ENCODE measurements at regions not wholly inside any gene's neighbourhood (a gene's known extent, or its start where the extent isn't known, plus 50 kb on each side); places are given as distances from the start of the nearest gene placed in this dataset.

DNA sequence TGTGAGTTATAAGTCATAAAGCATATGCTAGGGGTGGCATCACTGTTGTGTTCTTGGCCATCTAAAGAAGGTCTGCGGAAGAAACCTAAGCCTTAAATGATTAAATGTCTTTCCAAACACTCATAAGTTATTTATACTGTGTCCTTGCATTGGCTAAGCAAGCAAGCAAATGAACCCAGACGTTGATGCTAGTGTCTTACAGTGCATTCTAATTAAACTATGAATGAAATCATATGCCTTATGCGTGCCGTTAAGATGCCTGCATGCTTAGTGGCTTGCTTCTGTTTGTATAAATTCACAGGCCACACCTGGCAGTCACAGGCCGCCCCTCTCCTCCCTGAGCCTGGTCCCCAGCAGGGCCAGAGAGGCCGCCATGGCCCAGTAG is 49.9 kb downstream of the RIN2 start:
- DNase-seq = no peak

DNA sequence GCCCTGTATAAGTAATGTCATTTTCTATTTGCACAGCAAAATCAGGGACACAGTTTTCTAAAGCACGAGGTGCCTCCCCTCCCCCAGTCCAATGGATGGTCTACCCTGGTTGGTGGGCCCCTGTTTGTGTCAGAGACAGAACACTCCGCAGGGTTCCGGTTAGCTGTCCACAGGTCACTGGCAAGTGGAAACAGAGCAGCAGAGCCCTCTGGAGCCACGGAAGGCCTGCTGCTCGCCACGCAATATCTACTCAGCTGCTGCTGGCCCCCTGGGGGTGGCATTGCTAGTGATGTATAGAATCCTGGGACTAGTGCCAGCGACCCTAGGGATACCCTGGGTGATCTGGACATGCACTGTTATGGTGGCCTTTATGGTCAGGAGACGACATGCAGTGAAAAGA is 50.4 kb downstream of the RIN2 start:
- DNase-seq = no peak

DNA sequence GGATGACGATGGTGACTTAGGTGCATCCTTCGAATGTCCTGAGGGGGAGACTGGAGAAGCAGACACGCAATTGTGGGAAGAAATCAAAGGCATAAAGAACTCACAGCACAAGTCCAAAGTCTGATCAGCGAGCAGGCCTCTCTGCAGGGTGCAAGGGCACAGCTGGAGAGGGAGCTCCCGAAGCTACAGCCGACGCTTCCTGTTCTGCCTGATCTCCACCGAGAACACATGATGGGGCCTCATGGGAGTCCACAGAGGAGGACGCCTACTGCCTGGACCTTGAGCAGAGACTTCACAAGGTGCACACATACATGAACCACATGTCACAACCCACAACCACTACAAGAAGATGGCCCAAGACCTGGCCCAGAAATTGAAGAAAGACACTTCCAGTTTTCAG is 51.4 kb downstream of the RIN2 start:
- DNase-seq = no peak

DNA sequence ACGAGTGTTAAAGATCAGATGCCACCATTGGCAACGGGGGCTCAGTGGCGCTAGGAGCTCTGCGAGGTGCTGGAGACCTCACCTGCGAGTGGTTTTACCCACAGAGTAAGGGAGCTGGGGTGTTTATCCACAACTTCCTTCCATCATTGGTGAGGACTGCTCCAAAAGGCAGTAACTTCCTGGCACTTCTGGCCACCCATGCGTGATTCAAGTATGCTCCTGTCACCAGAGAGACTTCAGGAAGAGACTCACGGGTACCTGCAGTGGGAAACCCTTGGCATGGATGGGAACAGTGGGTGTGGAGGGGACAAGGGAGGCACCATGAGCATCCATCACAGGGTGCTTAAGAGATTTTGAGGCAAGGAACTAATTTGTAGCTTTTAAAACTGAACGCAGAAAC is 53.2 kb downstream of the RIN2 start:
- DNase-seq = no peak

DNA sequence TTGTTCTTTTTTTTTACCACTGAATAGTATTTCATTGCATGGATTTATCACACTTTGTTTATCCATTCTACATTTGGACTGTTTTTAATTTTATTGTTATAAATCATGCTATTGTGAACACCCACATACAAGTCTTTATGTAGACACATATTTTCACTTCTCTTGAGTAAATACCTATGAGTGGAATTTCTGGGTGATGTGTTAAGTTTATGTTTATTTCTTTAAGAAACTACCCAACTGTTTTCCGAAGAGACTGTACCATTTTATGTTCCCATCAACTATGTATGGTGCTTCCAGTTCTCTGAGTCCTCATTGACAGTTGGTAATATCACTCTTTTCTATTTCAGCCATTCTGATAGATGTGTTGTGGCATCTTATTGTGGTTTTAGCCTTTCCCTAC is 54.0 kb downstream of the RIN2 start:
- DNase-seq = no peak

DNA sequence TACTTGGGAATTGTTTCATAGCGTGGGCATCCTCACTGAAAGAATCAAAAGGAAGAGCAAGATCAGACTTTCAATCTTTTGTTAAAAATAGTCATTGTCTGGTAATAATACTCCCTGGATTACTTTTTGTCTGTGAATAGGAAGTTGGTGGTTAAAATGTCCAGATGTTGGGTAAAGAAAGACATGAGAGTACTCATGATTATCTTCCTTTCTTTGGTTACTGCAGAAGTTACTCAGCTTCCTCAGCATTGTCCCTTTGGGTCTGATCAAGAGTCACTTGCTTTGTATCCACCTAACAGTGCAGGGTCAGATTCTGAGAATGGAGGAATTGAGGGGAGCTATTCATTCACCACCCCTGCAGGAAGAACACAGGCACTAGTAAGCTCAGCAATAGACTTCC is 54.6 kb downstream of the RIN2 start:
- no peak for DNase-seq

DNA sequence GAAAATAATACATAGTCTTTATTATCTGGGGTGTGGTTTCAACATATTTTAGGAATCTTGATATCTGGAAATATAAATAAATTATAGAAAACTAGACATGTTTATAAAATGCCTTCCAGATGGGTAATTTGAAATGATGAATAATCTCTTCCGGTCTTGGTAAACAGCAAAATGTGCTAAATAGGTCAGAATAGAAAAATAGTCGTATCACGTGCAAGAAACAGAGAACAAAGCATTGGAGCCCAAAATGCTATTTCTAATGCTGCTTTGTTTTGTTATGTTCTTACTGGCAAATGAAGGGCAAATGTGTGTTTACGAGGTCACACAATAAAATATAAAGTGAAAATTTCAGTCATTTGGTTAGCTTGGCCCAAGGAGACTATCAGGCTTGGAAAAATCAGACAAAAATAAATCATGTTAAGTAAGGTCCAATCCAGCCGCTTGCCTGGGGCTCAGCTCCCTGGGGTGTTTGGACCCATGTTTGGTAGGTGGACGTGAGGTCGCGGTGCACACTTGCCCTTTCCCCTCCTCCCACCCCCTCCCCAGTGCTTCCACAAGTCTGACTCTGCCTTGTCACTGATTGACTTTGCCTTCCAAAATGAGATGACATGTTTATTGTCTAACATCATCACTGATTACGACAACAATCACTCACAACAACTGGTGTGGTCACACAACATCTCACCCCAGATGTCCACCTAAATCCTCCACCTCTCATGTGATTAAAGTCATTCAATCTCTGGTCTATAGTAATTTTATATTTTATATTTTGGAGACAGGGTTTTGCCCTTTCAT is 56.0 kb downstream of the RIN2 start:
- no peak for DNase-seq

DNA sequence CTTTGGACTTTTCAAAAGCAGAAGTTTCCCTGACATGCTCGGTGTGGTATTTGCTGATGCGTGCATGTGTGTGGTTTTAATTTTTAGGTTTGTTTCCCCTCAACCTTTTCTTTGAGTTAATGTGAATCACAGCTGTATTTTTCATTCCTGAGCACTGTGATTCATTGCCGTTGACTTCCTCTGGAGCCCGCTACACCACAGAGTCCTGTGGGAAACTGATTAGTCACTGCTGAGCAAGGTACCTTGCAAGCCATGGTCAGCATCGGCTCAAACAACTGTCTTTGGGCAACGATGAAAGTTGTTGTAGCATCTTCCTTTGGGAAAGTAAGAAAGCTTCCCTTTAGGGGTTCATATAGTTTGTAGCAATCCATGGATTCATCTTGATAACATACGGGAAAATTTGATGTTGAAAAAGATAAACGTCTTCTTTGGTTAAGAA is 57.5 kb downstream of the RIN2 start:
- DNase-seq = no peak

DNA sequence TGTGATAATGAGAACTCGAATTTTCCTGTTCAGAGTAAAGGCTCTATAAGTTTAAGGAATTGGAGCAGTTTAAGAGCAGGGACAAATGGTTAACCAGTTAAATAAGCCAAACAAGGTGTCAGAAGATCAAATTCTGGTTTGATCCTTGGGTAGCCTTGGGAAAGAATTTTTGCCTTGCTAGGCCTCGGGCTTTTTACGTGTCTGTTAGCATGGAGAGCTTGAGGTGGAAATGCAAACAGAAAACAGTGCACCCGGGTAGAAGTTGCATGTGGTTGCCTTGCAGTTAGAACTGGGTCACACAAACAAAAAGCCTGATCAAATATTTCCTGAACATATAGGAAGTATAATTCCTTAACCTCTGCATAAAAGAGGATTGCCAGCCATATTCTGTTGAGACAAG is 58.3 kb downstream of the RIN2 start:
- DNase-seq = no peak

DNA sequence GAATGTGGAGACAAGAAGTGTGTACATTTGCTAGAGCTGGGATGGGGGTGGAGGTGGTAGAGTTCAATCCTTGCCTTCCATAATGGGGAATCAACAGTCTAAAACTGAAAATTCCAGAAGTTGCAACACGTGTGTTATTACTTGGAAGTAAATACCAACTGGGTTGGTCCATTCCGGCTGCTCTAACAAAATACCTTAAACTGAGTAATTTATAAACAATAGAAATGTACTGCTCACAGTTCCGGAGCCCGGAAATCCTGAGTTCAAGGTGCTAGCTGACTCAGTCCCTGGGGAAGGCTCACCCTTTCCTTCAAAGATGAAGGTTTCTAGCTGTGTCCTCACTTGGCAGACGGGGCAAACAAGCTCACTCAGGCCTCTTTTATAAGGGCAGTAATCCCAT is 59.0 kb downstream of the RIN2 start:
- no peak for DNase-seq

DNA sequence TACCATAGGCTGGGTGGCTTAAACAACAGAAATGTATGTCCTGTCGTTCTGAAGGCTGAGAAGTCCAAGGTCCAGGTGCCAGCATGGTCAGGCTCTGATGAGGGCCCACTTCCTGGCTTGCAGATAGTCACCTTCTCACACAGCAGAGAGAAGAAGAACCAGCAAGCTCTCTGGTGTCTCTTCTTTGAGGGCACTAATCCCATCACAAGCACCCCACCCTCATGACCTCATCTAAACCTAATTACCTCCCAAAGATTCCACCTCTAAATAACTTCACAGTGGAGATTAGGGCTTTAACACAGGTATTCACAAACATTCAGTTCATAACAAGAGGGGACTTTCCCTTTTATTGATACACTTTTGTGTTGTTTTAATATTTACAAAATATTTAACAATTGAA is 61.1 kb downstream of the RIN2 start:
- DNase-seq = no peak

DNA sequence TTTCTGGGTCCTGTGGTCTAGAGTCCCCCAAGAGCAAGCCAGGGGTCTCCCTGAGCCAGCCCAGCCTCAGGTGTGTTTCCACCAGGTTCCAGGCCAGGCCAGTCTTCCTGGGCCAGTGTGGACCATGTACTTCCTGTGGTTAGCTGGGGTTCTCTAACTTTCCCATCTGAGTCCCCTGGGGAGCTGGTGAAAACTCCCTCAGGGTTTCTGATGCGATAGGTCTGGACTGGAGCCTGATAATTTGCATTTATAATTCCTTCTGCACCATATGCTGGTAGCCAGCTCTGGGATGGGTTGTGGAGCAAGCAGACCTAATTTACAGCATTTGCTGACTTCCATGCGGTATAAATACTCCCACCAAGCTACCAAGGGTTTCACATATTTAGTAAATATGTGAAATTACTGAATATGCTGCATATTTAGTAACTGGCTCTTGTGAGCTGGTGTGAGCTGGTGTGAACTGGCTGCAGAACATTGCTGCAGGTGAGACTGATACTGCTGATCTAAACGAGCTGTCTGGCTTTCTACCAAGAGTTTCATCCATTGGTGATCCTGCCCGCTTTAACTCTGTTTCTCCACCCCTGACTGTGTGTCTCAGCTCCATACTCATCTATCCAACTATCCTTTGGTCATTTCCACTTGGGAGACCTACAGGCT is 62.6 kb downstream of the RIN2 start:
- DNase-seq = no peak

DNA sequence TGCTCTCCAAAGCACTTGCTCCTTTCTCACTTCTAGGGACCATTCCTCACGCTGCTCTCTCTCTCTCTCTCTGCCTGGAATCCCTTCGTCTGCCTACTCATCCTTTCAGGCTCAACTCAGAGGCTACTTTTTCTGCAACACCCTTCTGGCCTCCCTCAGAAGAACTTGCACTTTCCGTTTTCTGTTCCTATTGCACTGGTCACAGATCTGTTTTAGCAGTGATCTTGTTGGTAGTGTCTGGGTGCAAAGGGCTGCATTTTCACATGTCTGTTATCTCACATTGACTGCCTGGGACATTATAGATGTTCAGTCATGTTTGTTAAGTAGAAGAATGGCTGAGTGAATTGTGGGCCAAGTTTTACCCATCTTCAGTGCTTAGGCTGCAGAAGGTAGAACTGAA is 63.5 kb downstream of the RIN2 start:
- DNase-seq = no peak

DNA sequence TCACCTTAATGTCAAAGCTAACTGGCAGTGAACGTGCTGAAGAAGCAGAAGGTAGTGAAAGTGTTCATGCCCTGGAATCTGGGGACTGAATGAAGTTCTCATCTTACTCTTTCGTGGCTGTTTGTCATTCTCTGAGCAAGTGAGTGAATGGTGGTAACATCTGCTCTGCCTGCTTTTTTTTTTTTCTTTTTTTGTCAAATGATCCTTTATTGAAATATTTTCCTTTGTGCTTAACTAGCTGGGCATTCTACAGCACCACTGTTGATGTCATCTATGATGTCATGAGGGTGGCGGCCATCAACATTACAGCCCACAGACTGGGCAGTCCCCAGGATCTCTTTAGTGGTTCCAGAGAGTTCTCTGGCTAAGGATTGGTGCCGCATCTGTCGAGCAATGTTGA is 65.2 kb downstream of the RIN2 start:
- DNase-seq = no peak

DNA sequence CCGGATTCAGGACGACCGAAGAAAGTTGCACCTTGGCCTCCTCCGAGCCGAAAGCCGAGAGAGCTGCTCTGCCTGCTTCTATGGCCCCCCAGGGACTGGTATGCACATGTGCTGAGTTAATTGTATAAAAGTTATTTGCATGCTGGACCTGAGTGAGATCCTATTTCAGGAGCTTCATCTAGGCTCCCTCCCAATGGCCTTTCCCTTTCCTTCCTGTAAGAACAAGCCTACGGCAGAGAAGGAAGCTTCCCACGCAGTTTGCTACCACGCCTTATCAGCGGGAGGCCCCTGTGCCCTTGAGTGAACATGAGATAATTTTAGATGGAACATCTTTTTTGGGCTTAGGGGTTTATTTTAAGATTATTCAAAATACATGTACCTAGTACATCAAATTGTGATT is 65.9 kb downstream of the RIN2 start:
- DNase-seq = no peak

DNA sequence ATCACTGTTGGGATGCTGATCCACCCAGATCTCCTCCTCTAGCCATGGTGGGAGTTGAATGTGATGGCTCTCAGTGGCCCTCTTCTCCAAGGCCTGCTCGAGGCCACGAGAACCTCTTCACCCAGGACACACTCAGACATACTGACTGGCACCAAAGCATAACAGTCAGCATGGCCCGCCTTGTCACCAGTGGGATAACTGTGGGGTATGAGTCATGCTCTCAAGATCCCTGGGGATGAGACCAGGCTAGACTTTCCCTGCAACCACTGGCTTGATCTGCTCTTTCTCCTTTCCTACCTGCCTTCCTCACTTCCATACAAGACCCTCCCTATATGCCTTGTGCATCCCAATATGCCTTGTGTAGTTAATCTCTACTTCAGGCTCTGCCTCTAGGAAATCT is 66.8 kb downstream of the RIN2 start:
- DNase-seq = no peak

DNA sequence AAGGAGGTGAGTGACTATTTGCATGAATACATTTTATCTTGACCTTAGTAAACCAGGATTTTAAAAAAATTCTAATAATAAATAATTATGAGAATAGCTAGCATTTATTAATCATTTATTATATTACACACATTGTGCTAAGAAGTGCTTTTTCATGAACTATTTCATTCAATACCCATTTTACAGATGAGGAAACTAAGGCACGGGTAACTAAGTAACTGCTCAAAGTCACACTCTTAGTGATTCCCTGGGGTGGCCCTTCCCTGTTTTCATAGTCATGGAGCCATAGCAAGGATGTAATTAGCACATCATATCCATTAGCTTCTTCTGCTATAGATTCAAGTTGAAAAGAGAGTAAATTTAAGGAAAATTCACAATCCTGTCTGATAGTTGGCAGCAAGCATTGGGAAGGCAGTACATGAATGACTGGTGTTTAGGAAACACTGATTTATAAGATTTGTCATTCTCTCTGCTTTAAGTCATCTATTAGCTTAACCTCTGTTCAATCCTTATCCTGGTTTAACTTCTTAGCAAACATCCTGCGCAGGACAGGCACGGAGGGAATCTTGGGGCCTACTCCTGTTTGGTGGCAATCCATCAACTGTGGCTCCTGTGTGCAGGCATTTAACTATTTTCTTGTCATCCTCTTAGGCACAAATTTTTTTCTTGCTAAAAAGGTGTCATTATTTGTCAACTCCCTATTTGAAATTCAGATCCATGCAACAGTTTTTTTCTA is 68.3 kb downstream of the RIN2 start:
- no peak for DNase-seq

DNA sequence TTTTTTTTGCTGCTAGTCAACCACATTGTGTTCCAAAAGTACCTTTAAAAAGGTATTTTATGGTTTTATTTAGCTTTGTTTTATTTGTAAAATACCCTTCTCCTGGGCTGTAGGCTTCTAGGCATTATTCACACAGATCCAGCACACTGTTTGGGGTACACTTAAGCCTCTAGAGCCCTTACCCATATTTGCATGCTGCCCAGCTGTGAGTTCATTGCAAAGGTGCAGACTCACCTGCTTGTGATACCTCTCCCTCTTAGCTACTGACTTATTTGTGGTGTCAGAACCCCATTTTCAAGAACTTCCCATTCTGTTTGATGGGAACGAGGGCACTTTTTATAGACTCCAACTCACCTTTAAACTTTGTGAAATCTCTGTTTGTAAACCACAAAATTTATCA is 69.8 kb downstream of the RIN2 start:
- DNase-seq = no peak

DNA sequence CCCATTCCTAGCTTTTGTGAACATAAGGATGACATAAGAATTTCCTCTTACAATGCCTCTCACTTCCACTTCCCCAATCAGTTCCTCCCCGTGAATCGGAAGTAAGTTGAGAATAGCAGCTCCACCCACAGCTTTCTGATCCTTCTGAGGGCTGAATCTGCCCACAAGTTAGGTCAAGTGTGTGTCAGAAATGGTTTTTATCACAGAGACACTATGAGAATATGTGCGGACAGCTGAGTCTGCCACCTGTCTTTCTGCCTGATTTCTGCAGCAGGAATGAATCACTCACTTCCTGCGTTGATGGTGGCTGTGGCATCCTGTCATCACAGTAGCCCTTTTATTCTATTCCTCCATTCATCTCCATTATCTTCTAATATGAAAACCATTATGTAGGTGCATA is 70.2 kb downstream of the RIN2 start:
- no peak for DNase-seq

DNA sequence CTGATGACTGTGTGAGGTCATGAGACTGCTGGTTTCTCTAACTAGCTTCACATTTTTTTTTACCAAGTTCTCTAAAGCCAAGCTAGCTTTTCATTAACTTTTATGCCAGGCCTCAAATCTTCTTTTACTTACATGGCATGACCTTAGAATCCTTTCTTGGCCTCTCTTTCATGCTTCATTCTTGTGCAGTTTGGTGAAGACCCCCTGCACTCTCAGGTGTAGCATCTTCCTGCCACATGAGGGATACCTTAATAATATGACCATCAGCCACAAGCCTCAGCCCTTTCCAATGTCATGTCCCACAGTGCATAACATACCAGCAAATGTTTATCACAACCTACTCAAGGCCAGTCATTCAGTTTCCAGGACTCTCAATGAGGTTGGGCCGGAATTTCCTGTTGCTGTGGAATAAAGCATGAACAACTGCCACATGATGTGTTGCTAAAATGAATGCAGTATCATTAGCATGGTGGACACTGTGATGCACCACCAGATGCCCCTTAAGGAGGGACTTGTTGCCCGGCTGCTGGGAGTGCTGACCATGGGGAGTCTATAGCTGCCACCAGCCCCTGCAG is 72.2 kb downstream of the RIN2 start:
- DNase-seq = no peak

DNA sequence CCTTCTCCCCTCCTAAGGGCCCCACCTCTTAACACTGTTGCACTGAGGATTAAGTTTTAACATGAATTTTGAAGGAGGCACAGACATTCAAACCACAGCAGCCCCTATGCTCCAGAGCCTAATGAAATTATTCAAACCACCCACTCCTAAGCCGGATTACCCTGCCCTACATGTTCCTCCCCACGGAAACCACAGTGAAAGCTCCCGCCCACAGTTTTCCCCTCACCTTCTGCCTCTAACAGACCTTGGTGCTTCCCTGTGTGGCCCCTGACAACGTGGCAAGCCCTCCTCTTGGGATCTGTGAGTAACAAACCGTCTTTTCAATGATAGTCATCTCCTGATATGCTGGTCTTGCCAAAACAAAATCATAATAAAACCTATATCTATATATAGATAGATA is 74.8 kb downstream of the RIN2 start:
- no peak for DNase-seq

DNA sequence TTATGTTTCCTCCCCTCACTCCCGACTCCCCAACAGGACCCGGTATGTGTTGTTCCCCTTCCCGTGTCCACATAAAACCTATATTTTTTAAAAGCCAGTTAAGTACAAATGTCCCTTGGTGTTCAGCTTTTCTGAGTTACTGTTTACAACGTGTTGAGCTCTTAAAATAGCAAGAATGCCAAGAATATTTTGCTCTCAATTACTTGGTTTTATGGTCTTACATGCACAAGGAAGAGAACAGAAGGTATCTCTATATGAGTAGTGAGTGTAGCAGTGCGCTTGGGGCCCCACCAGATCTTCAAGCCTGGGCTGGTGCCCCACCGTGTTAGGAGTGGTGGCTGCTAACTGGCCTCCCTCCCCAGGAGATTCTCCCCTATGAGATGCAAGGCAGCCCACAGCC is 75.3 kb downstream of the RIN2 start:
- DNase-seq = no peak

DNA sequence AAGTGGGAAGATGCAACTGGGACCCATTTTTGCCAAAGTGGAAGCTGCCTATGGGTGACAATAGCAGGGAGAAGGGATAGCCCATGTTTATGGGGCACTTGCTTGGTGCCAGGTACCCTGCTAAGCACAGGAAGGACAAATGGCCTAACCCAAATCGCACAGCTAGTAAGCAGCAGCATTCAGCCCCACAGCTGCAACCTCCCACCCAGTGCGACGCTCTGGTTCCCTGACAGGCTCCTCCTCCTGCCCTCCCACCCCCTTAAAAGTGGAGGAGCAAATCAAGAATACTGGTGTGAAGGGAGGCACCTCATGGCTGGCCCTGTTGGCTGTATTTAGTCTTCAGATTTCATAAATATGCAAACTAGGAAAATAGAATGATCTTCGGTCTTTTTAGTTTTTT is 76.2 kb downstream of the RIN2 start:
- DNase-seq = no peak

DNA sequence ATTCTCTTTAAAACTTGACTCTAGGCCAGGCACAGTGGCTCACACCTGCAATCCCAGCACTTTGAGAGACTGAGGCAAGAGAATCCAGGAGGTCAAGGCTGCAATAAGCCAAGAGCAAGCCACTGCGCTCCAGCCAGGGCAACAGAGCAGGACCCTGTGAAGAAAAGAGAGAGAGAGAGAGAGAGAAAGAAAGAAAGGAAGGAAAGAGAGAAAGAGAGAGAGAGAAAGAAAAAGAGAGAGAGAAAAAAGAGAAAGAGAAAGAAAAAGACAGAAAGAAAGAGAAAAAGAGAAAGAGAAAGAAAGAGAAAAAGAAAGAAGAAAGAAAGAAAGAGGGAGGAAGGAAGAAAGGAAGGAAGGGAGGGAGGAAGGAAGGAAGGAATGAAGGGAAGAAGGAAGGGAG is 76.7 kb downstream of the RIN2 start:
- DNase-seq = no peak
